ENCODE measurements at regions not wholly inside any gene's neighbourhood (a gene's known extent, or its start where the extent isn't known, plus 50 kb on each side); places are given as distances from the start of the nearest gene placed in this dataset.

GRCh38 chr2:134019871-134020270, 234.0 kb upstream of the MGAT5 start:
- no peak for TF ChIP-seq SUZ12 (IDR thresholded peaks at IDR 0.05)
- no peak for TF ChIP-seq TARDBP (IDR thresholded peaks at IDR 0.05)
- TF ChIP-seq SP1 (IDR thresholded peaks at IDR 0.05): no peak
- TF ChIP-seq L3MBTL2 (conservative IDR thresholded peaks at IDR 0.05): no peak
- no peak for TF ChIP-seq ELF4 (IDR thresholded peaks at IDR 0.05)
- TF ChIP-seq PKNOX1 (IDR thresholded peaks at IDR 0.05): no peak
- no peak for TF ChIP-seq FOXA1 (IDR thresholded peaks at IDR 0.05)
- no peak for TF ChIP-seq BHLHE40 (IDR thresholded peaks at IDR 0.05; ENCODE audit: borderline replicate concordance)
- no peak for TF ChIP-seq FOXM1 (IDR thresholded peaks at IDR 0.05; ENCODE audit: borderline replicate concordance)
- no peak for TF ChIP-seq NFRKB (IDR thresholded peaks at IDR 0.05)
- TF ChIP-seq FOXK2 (IDR thresholded peaks at IDR 0.05): no peak
- TF ChIP-seq ZNF384 (IDR thresholded peaks at IDR 0.05): no peak
- TF ChIP-seq LEF1 (IDR thresholded peaks at IDR 0.05; ENCODE audit: borderline replicate concordance): no peak
- TF ChIP-seq ARNT (IDR thresholded peaks at IDR 0.05): no peak
